ENCODE measurements at regions not wholly inside any gene's neighbourhood (a gene's known extent, or its start where the extent isn't known, plus 50 kb on each side); places are given as distances from the start of the nearest gene placed in this dataset.

DNA sequence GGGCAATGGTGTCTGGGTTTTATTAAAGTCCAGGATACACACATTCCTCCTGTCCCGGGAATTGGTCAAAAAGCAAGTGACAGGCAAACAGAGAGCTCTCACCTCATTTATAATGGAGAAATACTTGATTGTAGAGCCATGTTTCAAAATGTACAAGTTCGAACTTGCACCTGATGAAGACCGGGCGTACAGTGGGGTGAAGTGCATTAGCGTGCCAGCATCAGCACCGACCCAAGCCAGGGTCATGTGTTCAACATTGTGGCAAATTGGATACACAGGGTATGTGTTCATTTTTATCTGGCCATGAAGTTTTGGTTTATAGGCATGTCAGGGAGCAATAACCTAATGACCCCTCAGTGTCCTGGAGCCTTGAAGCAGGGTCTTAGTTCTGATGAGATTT, 472.5 kb downstream of the IRX1 start:
- no peak for DNase-seq (ENCODE audit: low spot score)

DNA sequence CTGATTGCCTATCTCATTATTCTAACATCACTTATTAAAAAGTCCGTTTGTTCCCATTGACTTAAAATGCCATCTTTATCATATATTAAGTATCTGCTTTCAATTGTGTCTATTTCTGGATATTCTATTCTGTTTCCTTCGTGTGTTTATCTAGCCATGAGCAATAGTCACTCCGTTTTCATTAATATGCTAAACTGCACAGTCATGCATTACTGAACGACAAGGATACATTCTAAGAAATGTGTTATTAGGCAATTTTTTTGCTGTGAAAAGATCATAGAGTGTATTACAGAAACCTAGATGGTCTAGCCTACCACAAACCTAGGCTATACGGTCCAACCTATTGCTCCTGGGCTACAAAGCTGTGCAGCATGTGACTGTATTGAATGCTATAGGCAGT, 482.9 kb downstream of the IRX1 start:
- DNase-seq (ENCODE audit: low spot score) = no peak

DNA sequence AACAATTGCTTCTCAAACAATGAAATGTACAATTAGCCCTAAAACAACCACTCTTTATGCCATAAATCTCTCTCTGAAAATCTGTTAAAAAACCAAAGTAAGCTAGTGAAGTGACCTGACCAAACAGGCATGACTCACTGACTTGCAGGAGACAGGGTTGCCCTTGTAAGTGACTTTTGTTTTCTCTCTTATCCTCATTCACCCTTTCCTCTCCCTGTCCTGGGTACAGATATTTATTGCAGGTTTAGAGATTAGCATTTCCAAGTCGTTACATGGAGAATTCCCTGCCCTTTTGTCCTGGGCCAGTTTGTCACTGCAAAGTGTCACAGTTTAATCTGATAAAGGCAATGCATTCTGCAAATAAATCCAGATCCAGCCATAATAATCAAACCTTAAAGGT, 484.2 kb downstream of the IRX1 start:
- no peak for DNase-seq (ENCODE audit: low spot score)

DNA sequence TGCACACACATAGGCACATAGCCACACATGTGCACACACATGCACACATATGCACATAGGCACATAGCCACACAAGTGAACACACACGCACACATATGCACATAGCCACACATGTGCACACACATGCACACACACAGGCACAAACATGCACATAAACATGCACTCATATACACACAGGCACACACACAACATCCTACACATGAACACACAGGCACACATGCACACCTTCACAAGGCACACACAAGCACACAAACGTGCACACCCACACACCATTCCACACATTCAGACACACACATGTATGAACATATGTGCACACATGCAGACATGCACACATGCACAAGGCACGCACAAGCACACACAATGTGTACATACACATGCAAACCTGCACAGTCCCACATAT, 484.7 kb downstream of the IRX1 start:
- DNase-seq (ENCODE audit: low spot score) = no peak

DNA sequence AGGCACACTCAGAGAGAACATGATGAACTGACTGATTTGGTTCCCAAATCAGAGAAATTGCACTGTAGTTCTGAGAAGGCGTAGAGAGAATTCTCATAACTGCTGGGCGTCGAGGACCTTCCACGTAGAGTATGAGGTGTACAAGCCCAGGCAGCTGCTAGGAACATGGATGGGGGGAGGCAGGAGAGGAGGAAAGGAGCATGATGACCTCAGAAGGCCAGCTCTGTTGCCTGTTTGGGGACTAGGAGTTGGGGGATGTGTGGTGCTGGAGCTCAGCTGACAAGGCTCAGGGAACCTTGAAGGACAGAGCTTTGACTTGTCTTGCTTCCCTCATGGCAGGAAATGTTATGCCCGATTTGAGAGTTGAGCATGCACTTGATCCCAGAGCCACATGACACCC, 485.4 kb downstream of the IRX1 start:
- no peak for DNase-seq (ENCODE audit: low spot score)

DNA sequence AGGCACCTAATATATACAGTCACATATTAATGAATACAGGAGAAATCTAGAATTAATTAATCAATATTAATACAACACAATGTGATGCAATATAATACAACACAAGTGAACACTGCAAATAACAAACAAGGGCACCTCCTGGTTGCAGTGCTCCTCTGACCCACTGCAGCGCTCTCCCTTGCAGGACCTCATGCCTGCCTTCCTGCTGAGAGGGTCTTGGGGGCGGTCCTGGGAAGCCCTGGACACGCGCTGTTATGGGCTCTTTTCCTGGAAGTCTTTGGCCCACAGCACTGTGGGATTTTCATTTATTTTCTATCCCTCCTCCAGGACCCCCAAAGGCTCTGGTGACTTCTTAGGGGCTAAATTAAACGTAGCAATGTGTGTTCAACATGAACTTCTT, 485.8 kb downstream of the IRX1 start:
- DNase-seq (ENCODE audit: low spot score) = no peak

DNA sequence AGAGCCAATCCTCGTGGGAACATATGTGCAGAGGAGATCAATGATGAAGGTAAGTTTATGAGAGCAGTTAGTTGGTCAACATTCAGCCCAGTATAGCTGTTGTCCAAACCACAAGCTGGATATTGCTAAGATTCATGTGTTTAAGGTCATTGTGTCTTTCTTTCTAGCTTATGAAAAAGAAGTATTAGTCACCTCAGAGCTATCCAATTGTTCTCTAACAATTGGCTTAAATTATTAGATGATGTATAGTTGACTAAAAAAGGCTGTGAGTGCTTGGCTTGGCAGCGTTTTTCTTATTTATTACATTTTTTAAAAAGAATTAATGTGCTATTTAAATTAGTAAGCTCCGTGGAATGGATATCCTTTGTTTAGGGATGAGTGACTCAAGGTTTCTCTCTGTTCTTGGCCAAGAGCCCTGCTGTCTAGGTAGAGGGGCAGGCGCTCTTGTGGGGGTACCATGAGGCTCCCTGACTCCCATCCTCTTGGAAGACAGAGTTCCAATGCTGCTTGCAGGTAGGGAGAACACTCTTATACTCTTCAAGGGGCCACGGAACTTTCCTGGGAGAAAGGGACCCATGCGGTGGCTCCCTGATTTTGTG, 487.4 kb downstream of the IRX1 start:
- DNase-seq (ENCODE audit: low spot score) = no peak

DNA sequence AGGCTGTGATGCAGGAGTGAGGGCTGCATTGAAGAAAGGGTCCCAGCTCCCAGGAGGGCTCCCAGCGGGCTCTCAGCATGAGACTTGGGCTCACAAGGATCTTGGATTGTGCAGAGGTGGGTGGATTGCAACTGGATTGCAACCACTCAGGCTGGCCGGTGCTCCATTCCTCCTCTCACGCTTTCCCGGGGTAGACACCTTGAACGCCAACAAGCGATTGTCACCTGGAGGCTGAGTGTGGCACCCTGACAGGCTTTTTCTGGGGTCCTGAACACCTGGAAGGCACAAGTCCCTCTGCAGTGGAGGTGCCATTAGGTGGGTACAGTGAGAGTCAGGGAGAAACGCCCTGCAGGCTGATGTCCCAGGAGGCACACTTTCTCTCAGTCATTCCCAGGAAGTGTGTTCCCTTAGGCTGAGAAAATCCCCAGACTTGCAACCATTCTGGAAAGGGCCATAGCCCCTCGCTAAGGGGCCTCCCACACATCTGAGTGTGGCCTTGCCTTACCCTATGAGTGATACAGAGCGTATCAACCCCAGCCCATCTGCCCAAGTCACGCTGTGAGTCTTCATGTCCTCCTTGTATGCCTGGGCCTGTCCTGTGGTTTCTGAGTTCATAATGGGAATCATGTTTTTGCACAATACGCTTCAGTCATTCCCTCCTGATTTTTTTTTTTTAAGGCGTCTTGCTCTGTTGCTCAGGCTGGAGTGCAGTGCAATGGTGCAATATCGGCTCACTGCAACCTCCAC, 488.1 kb downstream of the IRX1 start:
- no peak for DNase-seq (ENCODE audit: low spot score)

DNA sequence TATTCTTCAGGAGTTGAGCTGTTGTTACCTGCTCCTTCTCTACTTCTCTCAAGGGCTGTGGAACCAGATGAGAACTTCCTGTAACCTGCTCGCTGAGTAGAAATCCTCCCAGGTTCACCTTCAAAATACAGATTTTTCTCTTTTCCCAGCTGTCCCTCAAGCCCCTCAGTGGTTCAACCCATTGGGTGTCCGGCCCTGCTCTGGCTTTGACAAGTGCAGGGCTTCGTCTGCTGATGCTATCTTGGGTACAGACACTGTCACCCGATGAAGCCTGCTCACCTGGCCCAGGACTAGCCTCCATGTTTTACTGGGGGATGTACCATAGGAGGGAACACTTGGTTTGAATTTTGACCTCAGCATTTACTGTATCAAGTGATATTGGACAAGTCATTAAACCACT, 490.4 kb downstream of the IRX1 start:
- no peak for DNase-seq (ENCODE audit: low spot score)

DNA sequence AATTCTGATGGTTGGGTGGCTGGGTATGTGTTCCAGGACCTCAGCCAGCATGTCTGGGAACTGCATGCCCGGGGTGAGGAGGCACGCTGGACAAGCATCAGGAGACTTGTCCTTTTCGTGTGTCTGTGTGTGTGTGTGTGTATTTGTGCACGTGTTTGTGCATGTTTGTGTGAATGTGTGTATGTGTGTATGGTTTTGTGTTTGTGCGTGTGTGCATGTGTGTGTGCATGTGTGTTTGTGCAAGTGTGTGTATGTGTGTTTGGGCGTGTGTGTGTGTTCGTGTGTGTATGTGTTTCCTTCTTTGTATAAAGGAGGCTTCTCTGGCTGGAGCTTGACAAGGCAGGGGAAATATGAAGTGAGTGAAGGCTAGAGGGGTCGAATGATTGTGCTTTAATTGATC, 491.5 kb downstream of the IRX1 start:
- DNase-seq (ENCODE audit: low spot score) = no peak

DNA sequence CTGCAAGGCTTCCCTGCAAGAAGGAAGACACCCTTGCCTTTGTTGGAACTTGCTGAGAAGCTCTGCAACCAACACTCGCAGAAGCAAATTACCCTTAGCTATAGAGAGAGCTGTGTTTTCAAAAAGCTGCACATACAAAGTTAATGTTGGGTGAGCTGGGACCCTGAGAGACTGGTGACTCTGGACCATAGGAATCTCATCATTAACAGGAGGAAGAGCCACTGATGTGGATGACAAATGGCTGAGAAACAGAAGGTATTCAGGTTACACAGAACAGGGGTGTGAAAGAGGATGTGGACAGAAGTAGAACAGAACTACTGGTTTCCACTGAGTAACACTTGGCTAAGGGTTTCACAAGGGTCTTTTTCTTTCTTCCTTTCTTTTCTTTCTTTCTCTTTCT, 493.5 kb downstream of the IRX1 start:
- DNase-seq (ENCODE audit: low spot score) = no peak

DNA sequence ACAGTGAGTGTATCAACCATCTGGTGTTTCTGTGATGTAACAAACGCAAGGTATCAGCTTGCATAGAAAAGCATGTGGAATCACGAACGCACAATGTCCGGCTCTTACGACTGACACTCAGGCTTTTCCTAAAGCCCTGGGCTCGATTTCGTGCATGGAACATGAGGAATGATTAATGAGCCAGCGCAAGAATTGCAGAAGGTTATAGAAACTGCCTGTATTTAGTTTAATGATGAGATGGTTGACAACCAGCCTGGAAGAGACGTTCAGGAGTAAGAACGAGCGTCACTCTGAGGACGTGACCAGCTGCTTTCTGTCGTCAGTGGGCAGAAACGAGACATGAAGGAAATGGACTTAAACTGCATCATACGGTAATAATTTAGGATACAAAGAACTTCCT, 497.6 kb downstream of the IRX1 start:
- DNase-seq (ENCODE audit: low spot score) = no peak

DNA sequence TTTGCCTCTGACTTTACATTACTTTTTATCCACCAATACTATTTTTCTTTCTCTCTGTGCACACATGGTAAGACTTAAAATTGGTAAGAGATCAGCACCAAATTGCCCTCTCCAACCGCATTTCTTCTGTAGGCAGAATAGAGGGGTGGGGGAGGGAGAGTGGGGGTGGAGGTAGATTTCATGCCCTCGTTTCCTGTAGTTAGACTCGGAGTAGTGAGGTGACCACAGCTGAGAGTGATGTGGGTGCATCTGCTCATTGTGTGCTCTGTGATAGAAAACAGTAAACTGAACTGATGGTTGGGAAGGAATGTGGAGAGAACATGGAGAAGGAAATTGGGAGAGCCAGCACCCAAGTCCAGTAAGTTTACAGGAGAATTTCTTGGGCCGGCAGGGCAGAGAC, 498.3 kb downstream of the IRX1 start:
- no peak for DNase-seq (ENCODE audit: low spot score)

DNA sequence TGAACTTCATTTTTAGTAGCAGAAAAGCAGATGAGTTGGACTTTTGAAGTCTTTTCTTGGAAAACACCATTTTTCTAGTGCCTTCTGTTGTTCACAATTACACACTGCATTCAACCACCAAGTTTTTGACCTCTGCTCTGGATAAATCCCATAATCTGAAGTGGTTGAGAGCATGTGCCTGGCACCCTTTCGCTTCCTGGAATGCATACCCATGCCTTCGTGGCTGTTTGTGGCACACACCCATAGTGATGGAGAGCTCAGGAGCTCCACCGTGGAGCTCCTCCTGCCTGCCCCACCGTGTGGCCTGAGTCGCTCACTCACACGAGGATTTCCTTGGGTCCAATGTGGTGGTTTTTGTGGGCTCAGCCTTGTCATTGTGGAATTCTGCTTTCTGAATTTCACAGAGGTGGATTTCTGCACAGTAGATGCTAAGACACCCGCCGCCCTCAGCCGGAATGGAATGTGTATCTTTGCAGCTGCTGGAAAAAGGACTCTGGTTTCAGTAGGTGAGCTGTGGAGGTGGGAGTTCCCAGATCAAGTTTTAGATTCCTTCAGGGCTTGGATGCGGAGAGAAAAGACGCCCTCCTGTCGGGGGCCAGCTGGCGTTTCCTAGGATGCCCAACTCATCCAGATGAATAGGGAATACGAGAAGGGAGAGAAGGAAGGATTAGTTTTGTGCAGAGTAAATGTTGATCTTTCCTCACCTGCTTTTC, 500.4 kb downstream of the IRX1 start:
- no peak for DNase-seq (ENCODE audit: low spot score)

DNA sequence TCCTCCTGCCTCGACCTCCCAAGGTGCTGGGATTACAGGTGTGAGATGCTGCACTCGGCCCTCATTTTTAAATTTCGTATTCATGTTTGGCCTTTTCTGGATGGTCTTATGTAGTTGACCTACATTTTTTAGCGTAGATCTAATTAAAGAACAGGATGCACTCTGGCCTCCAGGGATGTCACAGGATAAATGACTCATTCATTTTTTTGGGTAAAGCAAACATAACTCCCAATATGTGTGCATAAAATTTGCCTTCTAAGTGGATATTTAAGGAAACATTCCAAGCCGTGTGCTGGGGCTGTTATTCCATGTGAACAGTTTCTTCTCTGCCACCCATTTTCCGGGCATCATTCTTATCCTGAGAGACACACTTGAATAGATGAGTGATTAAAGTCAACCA, 501.6 kb downstream of the IRX1 start:
- DNase-seq (ENCODE audit: low spot score) = no peak

DNA sequence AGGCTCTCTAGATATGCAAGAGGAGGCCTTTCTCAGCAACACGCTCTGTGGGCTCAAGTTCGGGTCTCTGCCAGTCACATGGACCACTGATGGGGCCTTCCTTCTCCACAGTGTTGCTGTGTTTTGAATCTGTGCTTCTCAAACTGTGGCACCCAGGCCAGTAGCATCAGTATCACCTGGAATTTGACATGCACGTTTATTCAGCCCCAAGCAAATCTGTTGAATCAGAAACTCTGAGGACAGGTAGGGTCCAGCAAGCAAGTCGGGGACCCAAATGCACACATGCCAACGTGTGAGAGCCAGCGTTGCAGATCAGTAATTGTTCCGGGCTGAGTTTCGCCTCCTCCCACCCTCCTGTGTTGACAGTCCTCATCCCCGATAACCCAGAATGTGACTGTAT, 502.6 kb downstream of the IRX1 start:
- no peak for DNase-seq (ENCODE audit: low spot score)

DNA sequence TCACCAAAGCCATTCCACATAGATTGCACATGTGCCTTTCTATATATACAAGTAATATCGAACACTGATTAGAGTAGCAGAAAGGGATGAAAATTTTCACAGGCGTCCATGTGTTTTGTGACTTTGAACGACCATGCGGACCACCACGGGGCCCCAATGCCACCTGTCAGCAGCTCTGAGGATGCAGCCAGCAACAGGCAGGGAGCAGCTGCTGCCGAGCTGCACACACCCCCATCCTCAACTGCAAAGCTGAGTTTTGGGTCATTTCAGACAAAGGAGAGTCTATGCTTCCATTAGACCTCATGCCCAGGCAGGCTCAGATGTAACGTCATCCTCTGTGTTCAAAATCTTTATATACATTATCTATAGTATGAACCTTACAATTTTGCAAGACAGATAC, 503.8 kb downstream of the IRX1 start:
- no peak for DNase-seq (ENCODE audit: low spot score)

DNA sequence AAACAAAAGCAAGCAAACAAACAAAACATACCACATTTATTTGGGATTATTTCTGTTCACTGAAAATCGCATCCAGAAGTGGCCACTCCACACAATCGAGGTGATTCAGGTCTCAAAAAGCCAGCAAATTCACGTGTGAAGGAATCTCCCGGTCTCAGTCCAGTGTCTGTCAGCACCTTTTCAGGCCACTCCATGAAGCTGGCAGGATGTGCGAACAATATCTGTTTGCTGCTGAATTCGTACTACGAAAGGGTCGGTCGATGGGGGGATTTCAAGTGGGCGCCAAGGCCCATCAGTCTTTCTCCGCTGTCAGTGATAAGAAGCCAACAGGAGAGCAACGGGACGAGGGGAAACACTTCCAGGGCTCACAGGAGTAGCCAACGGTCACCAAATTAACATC, 505.1 kb downstream of the IRX1 start:
- no peak for DNase-seq (ENCODE audit: low spot score)

DNA sequence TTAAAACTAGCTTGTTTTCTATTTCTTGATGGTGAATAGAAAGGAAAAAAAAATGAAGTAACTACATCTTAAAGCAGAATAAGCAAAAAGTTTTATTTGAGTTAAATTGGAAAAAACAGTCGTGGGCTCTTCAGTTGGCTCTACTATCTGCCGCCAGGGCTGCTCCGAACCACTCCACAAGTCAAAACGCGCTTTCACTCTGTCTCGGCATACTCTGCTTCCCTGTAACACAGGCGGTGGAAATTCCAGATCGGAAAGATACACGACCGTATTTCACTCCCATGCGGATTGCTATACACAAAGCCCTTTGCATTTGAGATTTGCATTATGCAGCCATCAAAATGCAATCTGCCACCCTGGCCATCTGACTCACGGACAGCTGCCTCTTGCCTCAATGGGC, 505.6 kb downstream of the IRX1 start:
- DNase-seq (ENCODE audit: low spot score) = no peak

DNA sequence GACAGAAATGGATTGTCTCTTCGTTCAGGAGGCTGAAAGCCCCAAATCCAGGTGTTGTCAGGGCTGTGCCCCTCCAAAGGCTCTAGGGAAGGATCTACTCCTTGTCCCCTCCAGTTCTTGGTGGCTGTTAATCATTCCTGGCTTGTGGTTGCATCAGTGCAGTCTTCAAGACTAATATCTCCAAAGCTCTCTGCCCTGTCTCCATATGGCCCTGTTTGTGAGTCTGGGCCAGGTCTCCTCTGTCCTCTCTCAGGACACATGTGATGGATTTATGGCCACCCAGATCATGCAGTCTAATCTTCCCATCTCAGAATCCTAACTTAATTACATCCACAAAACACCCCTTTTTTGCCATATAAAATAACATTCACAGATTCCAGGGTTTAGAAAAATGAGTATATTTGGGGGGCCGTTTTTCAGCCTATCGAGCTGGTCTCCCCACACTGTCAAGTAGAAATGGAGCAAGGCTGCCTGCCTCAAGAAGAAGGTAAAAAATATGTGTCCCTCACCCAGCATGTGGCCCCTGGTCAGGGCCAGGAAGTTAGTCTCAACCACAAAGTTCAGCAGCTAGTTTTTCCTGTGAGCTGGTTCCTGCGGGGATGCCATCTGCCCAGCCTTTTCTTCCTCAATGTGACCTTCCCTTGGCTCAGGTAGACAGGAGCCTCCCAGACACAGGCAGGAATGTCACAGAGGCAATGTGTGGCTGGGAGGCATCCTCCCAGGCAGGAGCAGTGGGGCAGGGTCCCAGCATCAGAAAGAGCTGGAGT, 509.4 kb downstream of the IRX1 start:
- DNase-seq (ENCODE audit: low spot score) = no peak

DNA sequence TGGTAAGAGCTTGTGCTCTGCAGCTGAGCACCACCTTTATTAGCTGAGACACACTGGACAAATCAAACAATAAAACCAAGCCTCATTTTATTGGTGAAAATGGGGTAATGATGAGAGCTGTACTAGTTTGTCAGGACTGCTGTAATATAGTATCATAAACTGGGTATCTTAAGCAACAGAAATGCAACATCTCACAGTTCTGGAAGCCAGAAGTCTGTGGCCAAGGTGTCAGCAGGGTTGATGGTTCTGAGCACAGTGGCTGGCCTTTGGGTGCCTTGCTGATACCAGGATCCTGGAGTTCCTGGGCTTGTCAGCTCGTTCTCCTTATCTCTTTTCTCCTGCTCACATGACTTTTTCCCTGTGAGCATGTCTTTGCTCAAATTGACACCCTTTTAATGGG, 513.1 kb downstream of the IRX1 start:
- no peak for DNase-seq (ENCODE audit: low spot score)

DNA sequence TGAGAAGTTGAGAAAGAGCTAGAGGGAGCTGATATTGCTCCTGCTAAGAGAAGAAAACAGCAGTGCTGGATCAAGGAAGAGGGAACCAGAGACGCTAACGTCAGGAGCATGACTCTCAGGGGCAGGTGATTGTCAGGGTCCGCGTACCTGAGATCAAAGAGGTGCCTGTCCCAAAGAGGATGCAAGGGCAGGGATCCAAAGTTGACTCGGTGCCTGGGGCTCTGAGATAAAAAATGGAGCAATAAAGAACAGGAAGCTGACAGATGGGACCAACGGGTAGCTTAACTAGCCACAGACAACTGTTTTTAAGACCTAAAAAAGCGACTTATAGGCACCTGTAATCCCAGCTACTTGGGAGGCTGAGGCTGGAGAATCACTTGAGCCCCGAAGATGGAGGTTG, 517.8 kb downstream of the IRX1 start:
- DNase-seq (ENCODE audit: low spot score) = no peak

DNA sequence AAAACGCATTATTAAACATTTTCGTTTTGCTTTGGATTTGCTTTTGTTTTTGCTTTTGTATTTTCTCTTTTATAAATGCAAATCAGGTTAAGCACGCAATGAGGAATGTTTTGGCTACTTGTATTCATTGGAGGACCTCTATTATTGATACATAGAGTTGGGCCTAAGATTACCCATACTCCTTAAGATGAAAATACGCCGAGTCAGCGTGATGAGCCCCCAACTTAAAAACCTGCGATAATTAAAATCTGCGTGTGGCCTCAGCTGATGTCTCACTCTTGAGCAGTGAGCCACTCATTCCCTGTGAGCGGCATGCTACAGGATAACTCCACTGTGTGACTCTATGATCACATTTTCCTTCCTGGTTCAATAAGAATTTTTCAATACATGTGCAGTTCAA, 518.3 kb downstream of the IRX1 start:
- no peak for DNase-seq (ENCODE audit: low spot score)

All from A172 (cell line).